GM12875 (cell line): ENCODE measurements at regions not wholly inside any gene's neighbourhood (a gene's known extent, or its start where the extent isn't known, plus 50 kb on each side); places are given as distances from the start of the nearest gene placed in this dataset.
"Not testable (repeated sequence)": the region's sequence is repeated elsewhere in the genome, so short reads cannot be mapped to it uniquely, and the experiment has no call there.

Experiments used
- H3K4me3 ChIP-seq: one replicate; pipeline ENCODE4 v1.5.1; 2011; ENCODE audit warnings: low read depth, low read length, control low read depth
- CTCF ChIP-seq: IDR thresholded peaks from 2 replicates; pipeline ENCODE4 v1.5.1; 2011; ENCODE audit warnings: low read depth, mild to moderate bottlenecking, control low read depth, inconsistent platforms, low read length, moderate library complexity, borderline replicate concordance; ENCODE audit not compliant: insufficient read depth

GRCh38 chr1:8241417-8242014 is 76.4 kb upstream of the SLC45A1 start:
- no peak for TF ChIP-seq CTCF

DNA sequence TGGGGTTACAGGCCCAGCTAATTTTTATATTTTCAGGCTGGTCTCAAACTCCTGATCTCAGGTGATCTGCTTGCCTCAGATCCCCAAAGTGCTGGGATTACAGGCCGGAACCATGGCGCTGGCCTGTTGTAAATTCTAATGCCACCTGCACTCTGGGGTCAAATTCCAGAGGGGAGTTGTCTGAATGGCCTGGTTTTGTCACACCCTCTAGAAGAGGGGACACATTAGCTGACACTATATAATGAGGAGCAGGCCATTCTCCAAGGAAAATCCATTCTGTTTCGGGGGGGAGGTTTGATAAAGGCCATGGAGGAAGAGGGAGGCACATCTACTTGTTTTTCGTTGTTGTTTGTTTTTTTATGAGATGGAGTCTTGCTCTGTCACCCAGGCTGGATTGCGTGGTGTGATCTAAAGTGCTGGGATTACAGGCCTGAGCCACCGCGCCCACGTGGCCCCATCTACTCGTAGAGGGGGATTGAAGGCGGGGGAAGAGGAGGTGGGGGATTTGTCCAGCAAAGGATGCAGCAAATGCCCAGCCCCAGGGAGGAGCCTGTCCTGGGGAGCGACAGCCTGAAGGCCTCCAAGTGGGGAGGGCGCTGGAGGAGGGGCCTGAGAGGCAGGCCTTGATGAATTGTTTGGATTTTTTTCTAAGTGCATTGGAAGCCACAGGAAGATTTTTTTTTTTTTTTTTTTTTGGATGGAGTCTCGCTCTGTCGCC is 78.4 kb upstream of the SLC45A1 start:
- no peak overlapping the region for H3K4me3 ChIP-seq
- TF ChIP-seq CTCF = no peak

More at GRCh38 chr1:8241417-8242014, 76.4 kb upstream of the SLC45A1 start:
- no peak overlapping the region for H3K4me3 ChIP-seq

GRCh38 chr1:8239039-8239305 is 78.9 kb upstream of the SLC45A1 start:
- TF ChIP-seq CTCF = no peak
- no peak overlapping the region for H3K4me3 ChIP-seq

DNA sequence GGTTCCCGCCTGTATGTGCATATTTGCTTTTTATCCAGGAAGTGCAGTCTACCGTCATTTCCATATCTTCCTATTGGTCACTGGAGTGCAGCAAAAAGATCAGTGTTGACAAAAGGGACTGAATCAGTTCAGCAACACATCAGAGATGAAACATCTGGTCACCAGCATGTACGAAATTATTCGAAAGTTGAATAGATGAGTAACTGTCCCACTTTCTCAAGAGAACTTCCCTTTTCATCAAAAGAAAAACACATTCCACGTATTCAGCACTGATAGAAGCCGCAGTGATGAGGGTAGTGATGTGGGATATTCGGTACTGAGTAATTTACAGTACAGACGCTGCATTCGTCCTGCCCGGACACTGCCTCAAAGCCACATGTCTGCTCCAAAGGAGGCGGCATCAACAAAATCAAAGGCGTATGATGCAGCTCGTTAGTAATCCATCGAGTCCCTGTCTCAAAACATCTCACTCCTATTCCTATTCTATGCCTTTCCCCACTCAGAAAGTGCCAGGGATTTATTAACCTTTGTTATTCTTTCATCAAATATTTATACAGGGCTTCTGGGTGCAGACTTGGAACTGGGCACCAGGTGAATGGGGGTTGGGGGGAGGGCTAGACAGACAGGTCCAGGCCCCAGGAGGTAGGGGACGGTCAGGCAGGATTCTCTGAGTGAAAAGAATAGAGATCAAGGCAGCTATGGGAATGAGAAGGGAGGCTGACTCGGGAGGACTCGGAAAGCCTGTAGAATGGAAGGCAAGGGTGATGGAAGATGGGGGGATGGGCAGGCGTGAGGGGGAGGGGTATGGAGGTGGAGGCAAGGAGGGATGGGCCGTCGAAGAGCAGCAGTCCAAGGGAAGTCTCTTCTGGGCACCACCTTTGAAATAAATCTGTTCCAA is 79.5 kb upstream of the SLC45A1 start:
- no peak for TF ChIP-seq CTCF

GRCh38 chr1:8232036-8232757 is 85.7 kb upstream of the SLC45A1 start:
- no peak for TF ChIP-seq CTCF
- H3K4me3 ChIP-seq = no peak overlapping the region

More for the DNA sequence above, 79.5 kb upstream of the SLC45A1 start:
- H3K4me3 ChIP-seq = no peak overlapping the region

DNA sequence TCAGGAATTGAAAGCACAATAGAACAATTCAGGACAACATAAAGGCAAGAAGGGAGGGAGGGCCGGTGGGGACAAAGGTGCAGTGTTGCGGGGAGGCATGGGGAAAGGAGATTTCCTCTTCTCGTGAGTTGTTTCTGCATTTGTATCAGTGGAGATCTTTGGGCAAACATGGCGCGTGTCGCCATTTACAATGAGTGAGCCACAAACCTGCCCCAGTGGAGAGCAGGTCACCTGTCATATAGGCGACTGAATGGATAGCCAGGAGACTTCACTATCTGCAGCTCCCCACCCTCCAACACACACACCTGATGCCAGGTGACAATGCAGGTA is 87.7 kb upstream of the SLC45A1 start:
- no peak for TF ChIP-seq CTCF
- no peak overlapping the region for H3K4me3 ChIP-seq

- no peak overlapping the region for H3K4me3 ChIP-seq
- TF ChIP-seq CTCF = no peak
These were observed 89.7 kb upstream of the SLC45A1 start for GRCh38 chr1:8228253-8228652.

DNA sequence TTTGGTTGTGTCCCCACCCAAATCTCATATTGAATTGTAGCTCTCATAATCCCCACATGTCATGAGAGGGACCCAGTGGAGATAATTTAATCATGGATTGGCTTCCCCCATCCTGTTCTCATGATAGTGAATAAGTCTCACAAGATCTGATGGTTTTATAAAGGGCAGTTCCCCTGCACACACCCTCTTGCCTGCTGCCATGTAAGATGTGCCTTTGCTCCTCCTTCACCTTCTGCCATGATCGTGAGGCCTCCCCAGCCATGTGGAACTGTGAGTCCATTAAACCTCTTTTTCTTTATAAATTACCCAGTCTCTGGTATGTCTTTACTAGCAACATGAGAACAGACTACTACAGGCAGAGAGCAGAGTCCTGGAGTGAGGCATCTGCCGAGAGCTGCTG is 90.2 kb upstream of the SLC45A1 start:
- H3K4me3 ChIP-seq = not testable (repeated sequence)
